ENCODE measurements at regions not wholly inside any gene's neighbourhood (a gene's known extent, or its start where the extent isn't known, plus 50 kb on each side); places are given as distances from the start of the nearest gene placed in this dataset.

DNA sequence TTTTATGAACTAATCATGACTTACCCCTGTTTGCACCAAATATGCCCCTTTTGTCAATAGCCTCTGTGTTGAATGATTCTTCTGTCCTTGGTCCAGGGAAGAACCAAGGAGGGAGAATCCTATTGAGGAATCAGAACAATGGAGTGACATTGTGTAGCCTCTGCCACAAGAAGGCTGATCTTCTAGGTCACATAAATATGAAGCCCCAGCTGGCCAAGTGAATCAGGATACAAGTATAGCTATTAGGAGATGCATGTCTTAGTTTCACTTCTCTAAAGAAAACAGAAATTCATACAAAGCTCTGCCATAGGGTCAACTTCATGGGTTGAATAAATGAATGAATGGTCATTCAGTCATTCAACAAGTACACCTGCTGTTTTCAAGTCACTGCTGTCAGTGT is 118.2 kb upstream of the BLID start:
- Mint-ChIP-seq H3K27me3 (ENCODE audit: insufficient read depth, unreplicated experiment) (no peaks in the 10 kb centered on the region), H3K4me3 (ENCODE audit: unreplicated experiment) (no peak overlapping the region), H3K9me3 (ENCODE audit: unreplicated experiment) (no peaks in the 10 kb centered on the region), H3K4me1 (ENCODE audit: low read depth, unreplicated experiment) (peaks cover 4% of the 10 kb centered on the region), H3K27ac (ENCODE audit: unreplicated experiment) (no peak overlapping the region), H3K36me3 (ENCODE audit: insufficient read depth, unreplicated experiment) (no peaks in the 10 kb centered on the region)
- no TSS peak for BruUV-seq (replicated peaks)
- TF ChIP-seq, protein P1, sequence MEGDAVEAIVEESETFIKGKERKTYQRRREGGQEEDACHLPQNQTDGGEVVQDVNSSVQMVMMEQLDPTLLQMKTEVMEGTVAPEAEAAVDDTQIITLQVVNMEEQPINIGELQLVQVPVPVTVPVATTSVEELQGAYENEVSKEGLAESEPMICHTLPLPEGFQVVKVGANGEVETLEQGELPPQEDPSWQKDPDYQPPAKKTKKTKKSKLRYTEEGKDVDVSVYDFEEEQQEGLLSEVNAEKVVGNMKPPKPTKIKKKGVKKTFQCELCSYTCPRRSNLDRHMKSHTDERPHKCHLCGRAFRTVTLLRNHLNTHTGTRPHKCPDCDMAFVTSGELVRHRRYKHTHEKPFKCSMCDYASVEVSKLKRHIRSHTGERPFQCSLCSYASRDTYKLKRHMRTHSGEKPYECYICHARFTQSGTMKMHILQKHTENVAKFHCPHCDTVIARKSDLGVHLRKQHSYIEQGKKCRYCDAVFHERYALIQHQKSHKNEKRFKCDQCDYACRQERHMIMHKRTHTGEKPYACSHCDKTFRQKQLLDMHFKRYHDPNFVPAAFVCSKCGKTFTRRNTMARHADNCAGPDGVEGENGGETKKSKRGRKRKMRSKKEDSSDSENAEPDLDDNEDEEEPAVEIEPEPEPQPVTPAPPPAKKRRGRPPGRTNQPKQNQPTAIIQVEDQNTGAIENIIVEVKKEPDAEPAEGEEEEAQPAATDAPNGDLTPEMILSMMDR (IDR thresholded peaks at IDR 0.05; ENCODE audit: insufficient read depth in 1 of 2, low read depth in 1 of 2, low read length in 1 of 2, severe bottlenecking in 1 of 2, unreplicated experiment in 1 of 2), result no peak
- H3K9me3 ChIP-seq, result no peaks in the 10 kb centered on the region
- ChIA-PET POLR2A (no interaction called here), CTCF (interaction anchor here (0.6 kb wide), 1 partner anchor 8 kb away, joined by 3 read pairs; no protein-coding TSS in a partner anchor)
- no peaks in the 10 kb centered on the region for H3K27me3 ChIP-seq (replicated peaks; ENCODE audit: control insufficient read depth, insufficient read depth, low read length)
- H3K4me1 ChIP-seq, result peaks cover 9% of the 10 kb centered on the region
- H3K4me3 ChIP-seq (ENCODE audit: low read depth, low read length), result no peak overlapping the region
- intact Hi-C loops (cut with micrococcal nuclease; ENCODE audit: unreplicated experiment), result no loop called here
- no peaks in the 10 kb centered on the region for H3K36me3 ChIP-seq (ENCODE audit: control insufficient read depth, insufficient read depth, low read length)
- no peak for DNase-seq

DNA sequence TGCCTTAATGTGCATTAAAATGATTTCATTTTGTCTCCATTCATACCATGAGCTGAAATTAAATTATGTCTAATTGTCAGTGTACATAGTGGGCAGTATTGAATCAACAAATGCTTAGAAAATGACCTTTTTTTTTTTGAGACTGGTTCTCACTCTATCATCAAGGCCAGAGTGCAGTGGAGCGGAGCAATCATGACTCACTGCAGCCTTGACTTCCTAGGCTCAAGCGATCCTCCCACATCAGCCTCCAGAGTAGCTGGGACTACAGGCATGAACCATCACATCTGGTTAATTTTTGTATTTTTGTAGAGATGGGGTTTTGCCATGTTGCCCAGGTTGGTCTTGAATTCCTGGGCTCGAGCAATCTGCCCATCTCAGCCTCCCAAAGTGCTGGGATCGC is 117.0 kb upstream of the BLID start:
- no TSS peak for BruUV-seq (replicated peaks)
- no peaks in the 10 kb centered on the region for H3K27me3 Mint-ChIP-seq (ENCODE audit: insufficient read depth, unreplicated experiment)
- H3K4me3 Mint-ChIP-seq (ENCODE audit: unreplicated experiment), result no peak overlapping the region
- DNase-seq, result no peak
- TF ChIP-seq, protein P1 (IDR thresholded peaks at IDR 0.05; ENCODE audit: insufficient read depth in 1 of 2, low read depth in 1 of 2, low read length in 1 of 2, severe bottlenecking in 1 of 2, unreplicated experiment in 1 of 2), result no peak
- intact Hi-C loops (cut with micrococcal nuclease; ENCODE audit: unreplicated experiment), result no loop called here
- no peak overlapping the region for H3K27ac Mint-ChIP-seq (ENCODE audit: unreplicated experiment)
- Histone ChIP-seq H3K4me3 (ENCODE audit: low read depth, low read length) (no peak overlapping the region), H3K4me1 (peaks cover 11% of the 10 kb centered on the region), H3K9me3 (no peaks in the 10 kb centered on the region), H3K36me3 (ENCODE audit: control insufficient read depth, insufficient read depth, low read length) (no peaks in the 10 kb centered on the region), H3K27me3 (replicated peaks; ENCODE audit: control insufficient read depth, insufficient read depth, low read length) (no peaks in the 10 kb centered on the region)
- ChIA-PET CTCF (no interaction called here), POLR2A (no interaction called here)
- H3K4me1 Mint-ChIP-seq (ENCODE audit: low read depth, unreplicated experiment), result peaks cover 5% of the 10 kb centered on the region
- H3K9me3 Mint-ChIP-seq (ENCODE audit: unreplicated experiment), result no peaks in the 10 kb centered on the region
- H3K36me3 Mint-ChIP-seq (ENCODE audit: insufficient read depth, unreplicated experiment), result no peaks in the 10 kb centered on the region

DNA sequence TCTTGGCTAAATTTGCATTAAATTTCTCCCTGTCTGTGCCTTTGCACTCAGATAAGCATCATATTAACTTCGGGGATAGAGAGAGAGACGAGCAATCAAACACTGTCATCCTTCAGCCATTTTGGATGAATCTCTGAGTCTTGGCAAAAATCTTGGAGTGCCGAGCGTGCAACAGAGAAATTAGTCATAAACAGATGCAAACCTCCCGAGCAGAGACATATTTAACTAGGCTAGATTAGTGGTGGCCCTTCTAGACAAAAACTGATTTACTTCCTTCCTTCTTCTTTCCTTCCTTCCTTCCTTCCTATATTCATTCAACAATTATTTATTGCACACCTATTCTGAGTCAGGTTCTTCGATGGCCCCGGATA is 114.4 kb upstream of the BLID start:
- Mint-ChIP-seq H3K27ac (ENCODE audit: unreplicated experiment) (no peak overlapping the region), H3K4me3 (ENCODE audit: unreplicated experiment) (no peak overlapping the region), H3K27me3 (ENCODE audit: insufficient read depth, unreplicated experiment) (no peaks in the 10 kb centered on the region), H3K36me3 (ENCODE audit: insufficient read depth, unreplicated experiment) (no peaks in the 10 kb centered on the region), H3K4me1 (ENCODE audit: low read depth, unreplicated experiment) (peaks cover 5% of the 10 kb centered on the region), H3K9me3 (ENCODE audit: unreplicated experiment) (no peaks in the 10 kb centered on the region)
- CTCF ChIA-PET, result no interaction called here
- no peaks in the 10 kb centered on the region for H3K36me3 ChIP-seq (ENCODE audit: control insufficient read depth, insufficient read depth, low read length)
- no TSS peak for BruUV-seq (replicated peaks)
- no peaks in the 10 kb centered on the region for H3K27me3 ChIP-seq (replicated peaks; ENCODE audit: control insufficient read depth, insufficient read depth, low read length)
- H3K9me3 ChIP-seq, result no peaks in the 10 kb centered on the region
- no peak for DNase-seq
- no peak overlapping the region for H3K4me3 ChIP-seq (ENCODE audit: low read depth, low read length)
- intact Hi-C loops (cut with micrococcal nuclease; ENCODE audit: unreplicated experiment), result no loop called here
- TF ChIP-seq, protein P1 (IDR thresholded peaks at IDR 0.05; ENCODE audit: insufficient read depth in 1 of 2, low read depth in 1 of 2, low read length in 1 of 2, severe bottlenecking in 1 of 2, unreplicated experiment in 1 of 2), result no peak
- POLR2A ChIA-PET, result no interaction called here
- peaks cover 11% of the 10 kb centered on the region for H3K4me1 ChIP-seq

All from Caco-2 (cell line).